Liver (tissue), 7 donors: ENCODE measurements at regions not wholly inside any gene's neighbourhood (a gene's known extent, or its start where the extent isn't known, plus 50 kb on each side); places are given as distances from the start of the nearest gene placed in this dataset.

Source experiments
- DNase-seq: peaks from one replicate; pipeline ENCODE4 v3.0.0-alpha.2; 2017; ENCODE audit warnings: low spot score
- H3K27ac ChIP-seq, 2 donors: one replicate each; pipeline ENCODE4 v1.7.0; 2013; ENCODE audit warnings: inconsistent platforms in 2 of 2, low read length in 2 of 2, control low read depth in 1 of 2, low read depth in 1 of 2, mild to moderate bottlenecking in 1 of 2
- H3K27me3 ChIP-seq, 4 donors: one replicate each; pipeline versions ENCODE4 v1.6.1 to v1.7.0; 2013; ENCODE audit warnings: low read length in 3 of 4, inconsistent platforms in 1 of 4, mild to moderate bottlenecking in 1 of 4, moderate library complexity in 1 of 4; ENCODE audit not compliant: control insufficient read depth in 4 of 4, insufficient read depth in 4 of 4
- H3K36me3 ChIP-seq, 4 donors: one replicate each; pipeline versions ENCODE4 v1.6.1 to v1.7.0; 2013; ENCODE audit warnings: low read length in 3 of 4, mild to moderate bottlenecking in 3 of 4, low read depth in 1 of 4, moderate library complexity in 1 of 4; ENCODE audit not compliant: control insufficient read depth in 4 of 4, insufficient read depth in 3 of 4
- H3K4me1 ChIP-seq, 4 donors: one replicate each; pipeline versions ENCODE4 v1.6.1 to v1.7.0; 2013; ENCODE audit warnings: low read length in 3 of 4, mild to moderate bottlenecking in 3 of 4, moderate library complexity in 1 of 4; ENCODE audit not compliant: control insufficient read depth in 4 of 4, insufficient read depth in 4 of 4
- H3K4me3 ChIP-seq, 3 donors: one replicate each; pipeline versions ENCODE4 v1.6.1 to v1.7.0; 2013; ENCODE audit warnings: low read length in 3 of 3, control low read depth in 1 of 3, low read depth in 1 of 3, mild to moderate bottlenecking in 1 of 3
- H3K9ac ChIP-seq, 2 donors: one replicate each; pipeline ENCODE4 v1.7.0; 2013; ENCODE audit warnings: low read length in 2 of 2, mild to moderate bottlenecking in 2 of 2, moderate library complexity in 2 of 2, control low read depth in 1 of 2, low read depth in 1 of 2
- H3K9me3 ChIP-seq, 4 donors: one replicate each; pipeline versions ENCODE4 v1.6.1 to v1.7.0; 2013; ENCODE audit warnings: low read length in 3 of 4; ENCODE audit not compliant: control insufficient read depth in 4 of 4
- EGR1 ChIP-seq, 2 donors: IDR thresholded peaks; 2 replicates each; pipeline ENCODE4 v1.6.1; 2016 to 2018; ENCODE audit warnings: antibody characterized with exemption in 2 of 2, low read depth in 2 of 2
- FOXA1 ChIP-seq: IDR thresholded peaks from 2 replicates; pipeline ENCODE4 v1.6.1; 2016; ENCODE audit warnings: antibody characterized with exemption
- FOXA2 ChIP-seq: IDR thresholded peaks from 2 replicates; pipeline ENCODE4 v1.6.1; 2016; ENCODE audit warnings: antibody characterized with exemption
- GABPA ChIP-seq, 2 donors: IDR thresholded peaks in 1 of 2; conservative IDR thresholded peaks in 1 of 2; 2 replicates each; pipeline ENCODE4 v1.6.1; 2016; ENCODE audit warnings: antibody characterized with exemption in 2 of 2, mild to moderate bottlenecking in 1 of 2, moderate library complexity in 1 of 2
- HNF4A ChIP-seq, 2 donors: conservative IDR thresholded peaks; 2 replicates each; pipeline ENCODE4 v1.6.1; 2016; ENCODE audit warnings: antibody characterized with exemption in 2 of 2, mild to moderate bottlenecking in 2 of 2
- HNF4G ChIP-seq: IDR thresholded peaks from 2 replicates; pipeline ENCODE4 v1.6.1; 2016; ENCODE audit warnings: antibody characterized with exemption
- JUND ChIP-seq, 2 donors: IDR thresholded peaks; 2 replicates each; pipeline ENCODE4 v1.6.1; 2016; ENCODE audit warnings: antibody characterized with exemption in 2 of 2
- NR2F2 ChIP-seq: IDR thresholded peaks from 2 replicates; pipeline ENCODE4 v1.6.1; 2016; ENCODE audit warnings: antibody characterized with exemption
- RAD21 ChIP-seq, 2 donors: IDR thresholded peaks; 2 replicates each; pipeline ENCODE4 v1.6.1; 2016; ENCODE audit warnings: antibody characterized with exemption in 2 of 2, mild to moderate bottlenecking in 2 of 2
- RXRA ChIP-seq, 2 donors: IDR thresholded peaks; 2 replicates each; pipeline ENCODE4 v1.6.1; 2017 to 2018; ENCODE audit warnings: antibody characterized with exemption in 2 of 2, mild to moderate bottlenecking in 1 of 2
- SP1 ChIP-seq: IDR thresholded peaks from 2 replicates; pipeline ENCODE4 v1.6.1; 2018; ENCODE audit warnings: antibody characterized with exemption, mild to moderate bottlenecking
- TAF1 ChIP-seq: conservative IDR thresholded peaks from 2 replicates; pipeline ENCODE4 v1.6.1; 2016; ENCODE audit warnings: antibody characterized with exemption, mild to moderate bottlenecking
- YY1 ChIP-seq: IDR thresholded peaks from 2 replicates; pipeline ENCODE4 v1.6.1; 2016; ENCODE audit warnings: antibody characterized with exemption, mild to moderate bottlenecking
- TF ChIP-seq, protein P1 (sequence below): IDR thresholded peaks from 2 replicates; pipeline ENCODE4 v1.6.1; 2016; ENCODE audit warnings: antibody characterized with exemption, mild to moderate bottlenecking
- TF ChIP-seq, protein P2 (sequence below): IDR thresholded peaks from 2 replicates; pipeline ENCODE4 v1.6.1; 2016; ENCODE audit warnings: antibody characterized with exemption
- TF ChIP-seq, protein P3 (sequence below): fragments of 150-350 bp; IDR thresholded peaks from 2 replicates; pipeline ENCODE4 v1.5.1; 2017; ENCODE audit warnings: improper control_type of control experiment, low read depth, low read length; ENCODE audit not compliant: missing input control
- TF ChIP-seq, protein P4 (sequence below): IDR thresholded peaks from 2 replicates; pipeline ENCODE4 v1.6.1; 2016; ENCODE audit warnings: antibody characterized with exemption
- TF ChIP-seq, protein P5 (sequence below): IDR thresholded peaks from 2 replicates; pipeline ENCODE4 v1.6.1; 2016; ENCODE audit warnings: antibody characterized with exemption
- donor health status: healthy.
- donor health status: healthy.
- donor health status: healthy.
- donor health status: healthy.

DNA sequence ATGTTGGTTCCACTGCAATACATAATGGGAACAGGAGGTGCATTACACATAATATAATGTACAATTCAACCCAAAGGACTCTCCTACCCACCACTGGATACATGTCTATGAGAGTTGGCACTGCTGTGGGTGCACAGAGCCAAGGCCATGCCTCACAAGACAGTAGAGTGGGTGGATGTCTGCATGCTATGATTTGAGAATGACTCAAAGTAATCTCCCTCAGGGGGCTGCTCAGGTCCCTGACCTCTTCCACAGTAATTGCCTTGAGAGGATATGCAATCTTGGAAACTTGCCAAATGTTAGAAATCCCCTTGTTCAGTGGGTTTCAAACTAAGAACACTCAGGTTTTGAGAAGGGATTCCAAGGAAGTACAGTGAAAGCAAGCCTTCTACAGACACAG is 79.0 kb downstream of the ANKEF1 start:
- H3K9me3 ChIP-seq, result no peaks in the 10 kb centered on the region
- H3K36me3 ChIP-seq, result no peaks in the 10 kb centered on the region
- H3K9ac ChIP-seq, result no peak overlapping the region
- no peak overlapping the region for H3K27ac ChIP-seq
- no peaks in the 10 kb centered on the region for H3K27me3 ChIP-seq
- no peak for DNase-seq
- TF ChIP-seq, protein P1, sequence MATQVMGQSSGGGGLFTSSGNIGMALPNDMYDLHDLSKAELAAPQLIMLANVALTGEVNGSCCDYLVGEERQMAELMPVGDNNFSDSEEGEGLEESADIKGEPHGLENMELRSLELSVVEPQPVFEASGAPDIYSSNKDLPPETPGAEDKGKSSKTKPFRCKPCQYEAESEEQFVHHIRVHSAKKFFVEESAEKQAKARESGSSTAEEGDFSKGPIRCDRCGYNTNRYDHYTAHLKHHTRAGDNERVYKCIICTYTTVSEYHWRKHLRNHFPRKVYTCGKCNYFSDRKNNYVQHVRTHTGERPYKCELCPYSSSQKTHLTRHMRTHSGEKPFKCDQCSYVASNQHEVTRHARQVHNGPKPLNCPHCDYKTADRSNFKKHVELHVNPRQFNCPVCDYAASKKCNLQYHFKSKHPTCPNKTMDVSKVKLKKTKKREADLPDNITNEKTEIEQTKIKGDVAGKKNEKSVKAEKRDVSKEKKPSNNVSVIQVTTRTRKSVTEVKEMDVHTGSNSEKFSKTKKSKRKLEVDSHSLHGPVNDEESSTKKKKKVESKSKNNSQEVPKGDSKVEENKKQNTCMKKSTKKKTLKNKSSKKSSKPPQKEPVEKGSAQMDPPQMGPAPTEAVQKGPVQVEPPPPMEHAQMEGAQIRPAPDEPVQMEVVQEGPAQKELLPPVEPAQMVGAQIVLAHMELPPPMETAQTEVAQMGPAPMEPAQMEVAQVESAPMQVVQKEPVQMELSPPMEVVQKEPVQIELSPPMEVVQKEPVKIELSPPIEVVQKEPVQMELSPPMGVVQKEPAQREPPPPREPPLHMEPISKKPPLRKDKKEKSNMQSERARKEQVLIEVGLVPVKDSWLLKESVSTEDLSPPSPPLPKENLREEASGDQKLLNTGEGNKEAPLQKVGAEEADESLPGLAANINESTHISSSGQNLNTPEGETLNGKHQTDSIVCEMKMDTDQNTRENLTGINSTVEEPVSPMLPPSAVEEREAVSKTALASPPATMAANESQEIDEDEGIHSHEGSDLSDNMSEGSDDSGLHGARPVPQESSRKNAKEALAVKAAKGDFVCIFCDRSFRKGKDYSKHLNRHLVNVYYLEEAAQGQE, result no peak
- no peak for TF ChIP-seq EGR1 (IDR thresholded peaks at IDR 0.05; ENCODE audit: low read depth in 2 of 2)
- no peak for TF ChIP-seq RXRA (IDR thresholded peaks at IDR 0.05)
- TF ChIP-seq FOXA1, result no peak
- no peak for TF ChIP-seq HNF4A (conservative IDR thresholded peaks at IDR 0.05)
- TF ChIP-seq TAF1, result no peak
- TF ChIP-seq, protein P2, sequence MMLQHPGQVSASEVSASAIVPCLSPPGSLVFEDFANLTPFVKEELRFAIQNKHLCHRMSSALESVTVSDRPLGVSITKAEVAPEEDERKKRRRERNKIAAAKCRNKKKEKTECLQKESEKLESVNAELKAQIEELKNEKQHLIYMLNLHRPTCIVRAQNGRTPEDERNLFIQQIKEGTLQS, result no peak
- no peak for TF ChIP-seq NR2F2
- TF ChIP-seq, protein P3, sequence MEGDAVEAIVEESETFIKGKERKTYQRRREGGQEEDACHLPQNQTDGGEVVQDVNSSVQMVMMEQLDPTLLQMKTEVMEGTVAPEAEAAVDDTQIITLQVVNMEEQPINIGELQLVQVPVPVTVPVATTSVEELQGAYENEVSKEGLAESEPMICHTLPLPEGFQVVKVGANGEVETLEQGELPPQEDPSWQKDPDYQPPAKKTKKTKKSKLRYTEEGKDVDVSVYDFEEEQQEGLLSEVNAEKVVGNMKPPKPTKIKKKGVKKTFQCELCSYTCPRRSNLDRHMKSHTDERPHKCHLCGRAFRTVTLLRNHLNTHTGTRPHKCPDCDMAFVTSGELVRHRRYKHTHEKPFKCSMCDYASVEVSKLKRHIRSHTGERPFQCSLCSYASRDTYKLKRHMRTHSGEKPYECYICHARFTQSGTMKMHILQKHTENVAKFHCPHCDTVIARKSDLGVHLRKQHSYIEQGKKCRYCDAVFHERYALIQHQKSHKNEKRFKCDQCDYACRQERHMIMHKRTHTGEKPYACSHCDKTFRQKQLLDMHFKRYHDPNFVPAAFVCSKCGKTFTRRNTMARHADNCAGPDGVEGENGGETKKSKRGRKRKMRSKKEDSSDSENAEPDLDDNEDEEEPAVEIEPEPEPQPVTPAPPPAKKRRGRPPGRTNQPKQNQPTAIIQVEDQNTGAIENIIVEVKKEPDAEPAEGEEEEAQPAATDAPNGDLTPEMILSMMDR, result no peak
- no peak for TF ChIP-seq YY1
- TF ChIP-seq SP1, result no peak
- TF ChIP-seq, protein P4, sequence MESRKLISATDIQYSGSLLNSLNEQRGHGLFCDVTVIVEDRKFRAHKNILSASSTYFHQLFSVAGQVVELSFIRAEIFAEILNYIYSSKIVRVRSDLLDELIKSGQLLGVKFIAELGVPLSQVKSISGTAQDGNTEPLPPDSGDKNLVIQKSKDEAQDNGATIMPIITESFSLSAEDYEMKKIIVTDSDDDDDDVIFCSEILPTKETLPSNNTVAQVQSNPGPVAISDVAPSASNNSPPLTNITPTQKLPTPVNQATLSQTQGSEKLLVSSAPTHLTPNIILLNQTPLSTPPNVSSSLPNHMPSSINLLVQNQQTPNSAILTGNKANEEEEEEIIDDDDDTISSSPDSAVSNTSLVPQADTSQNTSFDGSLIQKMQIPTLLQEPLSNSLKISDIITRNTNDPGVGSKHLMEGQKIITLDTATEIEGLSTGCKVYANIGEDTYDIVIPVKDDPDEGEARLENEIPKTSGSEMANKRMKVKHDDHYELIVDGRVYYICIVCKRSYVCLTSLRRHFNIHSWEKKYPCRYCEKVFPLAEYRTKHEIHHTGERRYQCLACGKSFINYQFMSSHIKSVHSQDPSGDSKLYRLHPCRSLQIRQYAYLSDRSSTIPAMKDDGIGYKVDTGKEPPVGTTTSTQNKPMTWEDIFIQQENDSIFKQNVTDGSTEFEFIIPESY, result no peak
- no peak for TF ChIP-seq RAD21 (IDR thresholded peaks at IDR 0.05)
- TF ChIP-seq GABPA (IDR thresholded peaks at IDR 0.05 in 1 of 2, conservative IDR thresholded peaks at IDR 0.05 in 1 of 2), result no peak
- peaks cover 7 to 30% (median 28%) of the 10 kb centered on the region in 4 donors for H3K4me1 ChIP-seq
- no peak overlapping the region for H3K4me3 ChIP-seq

DNA sequence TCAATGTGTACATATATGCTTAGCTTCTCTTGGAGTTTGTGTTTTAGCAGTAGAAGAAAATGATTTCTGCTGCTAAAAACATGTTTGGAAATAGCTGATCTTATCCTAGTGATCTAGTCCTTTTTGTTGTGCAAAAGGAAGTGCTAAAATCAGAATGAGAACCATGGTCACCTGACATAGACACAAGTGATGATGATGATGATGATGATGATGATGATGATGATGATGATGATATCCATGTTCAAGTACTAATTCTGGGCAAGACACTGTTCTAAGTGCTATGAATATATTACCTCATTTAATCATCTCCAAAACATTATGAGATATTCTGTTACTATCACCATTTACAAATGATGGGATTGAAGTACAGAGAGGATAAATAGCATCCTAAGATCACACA is 79.8 kb downstream of the ANKEF1 start:
- no peak overlapping the region for H3K4me3 ChIP-seq
- TF ChIP-seq, protein P1, result no peak
- TF ChIP-seq RXRA (IDR thresholded peaks at IDR 0.05) (no peak), SP1 (no peak), GABPA (IDR thresholded peaks at IDR 0.05 in 1 of 2, conservative IDR thresholded peaks at IDR 0.05 in 1 of 2) (no peak), JUND (IDR thresholded peaks at IDR 0.05) (no peak), TAF1 (no peak), HNF4G (no peak), YY1 (no peak), FOXA2 (no peak), EGR1 (IDR thresholded peaks at IDR 0.05; ENCODE audit: low read depth in 2 of 2) (no peak), RAD21 (IDR thresholded peaks at IDR 0.05) (no peak), HNF4A (conservative IDR thresholded peaks at IDR 0.05) (no peak)
- TF ChIP-seq, protein P3, result no peak
- TF ChIP-seq, protein P5, sequence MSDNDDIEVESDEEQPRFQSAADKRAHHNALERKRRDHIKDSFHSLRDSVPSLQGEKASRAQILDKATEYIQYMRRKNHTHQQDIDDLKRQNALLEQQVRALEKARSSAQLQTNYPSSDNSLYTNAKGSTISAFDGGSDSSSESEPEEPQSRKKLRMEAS, result no peak
- TF ChIP-seq, protein P2, result no peak

More for the DNA sequence above, 79.8 kb downstream of the ANKEF1 start:
- no peak overlapping the region for H3K9ac ChIP-seq
- no peak for DNase-seq
- H3K27ac ChIP-seq, result no peak overlapping the region
- peaks cover 7 to 29% (median 24%) of the 10 kb centered on the region in 4 donors for H3K4me1 ChIP-seq
- H3K36me3 ChIP-seq, result no peaks in the 10 kb centered on the region
- H3K27me3 ChIP-seq, result no peaks in the 10 kb centered on the region
- no peaks in the 10 kb centered on the region for H3K9me3 ChIP-seq
